HG02588 (cell line): ENCODE measurements at regions not wholly inside any gene's neighbourhood (a gene's known extent, or its start where the extent isn't known, plus 50 kb on each side); places are given as distances from the start of the nearest gene placed in this dataset.
"Not testable (repeated sequence)": the region's sequence is repeated elsewhere in the genome, so short reads cannot be mapped to it uniquely, and the experiment has no call there.

Experiments
- ATAC-seq: cut with Tn5 transposase; IDR thresholded peaks from one replicate; pipeline ENCODE4 v1.9.1; 2021; ENCODE audit warnings: mild to moderate bottlenecking, moderate library complexity; ENCODE audit not compliant: unreplicated experiment

DNA sequence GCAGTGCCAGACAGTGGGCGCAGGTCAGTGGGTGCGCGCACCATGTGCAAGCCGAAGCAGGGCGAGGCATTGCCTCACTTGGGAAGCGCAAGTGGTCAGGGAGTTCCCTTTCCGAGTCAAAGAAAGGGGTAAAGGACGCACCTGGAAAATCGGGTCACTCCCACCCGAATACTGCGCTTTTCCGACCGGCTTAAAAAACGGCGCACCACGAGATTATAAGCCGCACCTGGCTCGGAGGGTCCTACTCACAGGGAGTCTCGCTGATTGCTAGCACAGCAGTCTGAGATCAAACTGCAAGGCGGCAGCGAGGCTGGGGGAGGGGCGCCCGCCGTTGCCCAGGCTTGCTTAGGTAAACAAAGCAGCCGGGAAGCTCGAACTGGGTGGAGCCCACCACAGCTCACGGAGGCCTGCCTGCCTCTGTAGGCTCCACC is 77.9 kb downstream of the NR4A2 start:
- ATAC-seq: not testable (repeated sequence)

GRCh38 chr2:156253765-156254164 is 78.8 kb downstream of the NR4A2 start:
- ATAC-seq: no peak

DNA sequence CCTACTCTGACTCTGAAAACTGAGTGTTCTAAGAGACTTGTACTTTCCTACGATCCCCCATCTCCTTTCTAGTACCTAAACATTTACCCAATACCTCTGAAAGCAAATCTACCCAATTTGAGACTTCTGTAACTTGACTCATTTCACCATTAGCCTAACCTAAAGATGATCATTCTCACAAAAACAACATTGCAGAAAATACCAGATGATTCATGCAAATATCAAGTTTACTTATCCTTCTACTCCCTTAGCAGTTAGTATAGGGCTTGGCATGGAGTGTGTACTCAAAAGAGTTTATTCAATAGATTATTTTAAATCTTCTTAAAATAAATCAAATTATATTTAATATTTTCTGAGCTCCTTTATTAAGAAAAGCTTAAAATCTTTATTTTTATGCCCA is 89.6 kb downstream of the NR4A2 start:
- ATAC-seq: no peak

DNA sequence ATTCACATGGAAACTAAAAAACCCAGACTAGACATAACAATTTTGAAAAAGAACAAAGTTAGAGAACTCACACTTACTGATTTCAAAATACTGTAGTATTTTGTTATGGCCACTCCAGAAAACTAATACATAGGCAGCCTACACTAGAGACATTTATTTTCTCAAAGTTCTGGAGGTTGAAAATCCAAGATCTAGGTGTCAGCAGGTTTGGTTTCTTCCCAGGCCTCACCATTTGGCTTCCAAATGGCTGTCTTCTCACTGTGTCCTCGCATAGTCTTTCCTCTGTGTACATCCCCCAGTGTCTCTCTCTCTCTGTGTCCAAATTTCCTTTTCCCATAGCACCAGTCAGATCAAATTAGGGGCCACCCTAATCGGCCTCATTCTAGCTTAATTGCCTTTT is 95.0 kb downstream of the NR4A2 start:
- ATAC-seq: no peak

DNA sequence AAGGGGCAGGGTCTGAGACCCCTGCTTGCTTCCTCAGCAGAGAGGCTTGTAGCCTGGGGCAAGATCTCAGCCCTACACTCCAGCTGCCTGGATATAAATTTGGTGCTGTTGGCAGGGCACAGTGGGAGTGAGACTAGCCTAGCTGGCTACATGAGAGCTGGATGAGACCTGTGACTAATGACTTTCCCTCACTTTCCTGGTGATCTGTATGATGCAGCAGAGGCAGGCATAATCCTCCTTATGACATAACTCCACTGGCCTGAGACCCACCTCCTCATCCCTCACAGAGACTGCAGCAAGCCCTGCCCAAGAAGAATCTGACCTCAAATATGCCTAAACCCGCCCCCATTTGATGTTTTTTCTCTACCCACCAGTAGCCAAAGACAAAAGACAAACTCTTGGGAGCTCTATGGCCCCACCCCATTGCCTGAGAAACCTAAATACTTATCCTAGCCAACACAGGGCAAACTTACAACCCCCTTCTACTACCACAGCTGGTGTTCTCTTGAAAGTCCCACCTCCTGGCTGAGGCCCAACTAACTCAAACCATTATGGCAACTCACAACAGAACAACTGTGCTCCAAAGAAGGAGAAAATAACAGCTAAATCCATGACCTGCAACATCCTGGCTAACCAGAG is 102.7 kb downstream of the NR4A2 start:
- no peak for ATAC-seq

DNA sequence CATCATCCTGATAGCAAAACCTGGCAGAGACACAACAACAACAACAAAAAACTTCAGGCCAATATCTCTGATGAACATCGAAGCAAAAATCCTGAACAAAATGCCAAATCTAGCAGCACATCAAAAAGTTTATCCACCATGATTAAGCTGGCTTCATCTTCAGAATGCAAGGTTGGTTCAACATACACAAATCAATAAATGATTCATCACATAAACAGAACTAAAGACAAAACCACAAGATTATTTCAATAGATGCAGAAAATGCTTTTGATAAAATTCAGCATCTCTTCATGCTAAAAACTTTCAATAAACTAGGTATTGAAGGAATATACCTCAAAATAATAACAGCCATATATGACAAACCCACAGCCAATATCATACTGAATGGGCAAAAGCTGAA is 109.2 kb downstream of the NR4A2 start:
- not testable (repeated sequence) for ATAC-seq

DNA sequence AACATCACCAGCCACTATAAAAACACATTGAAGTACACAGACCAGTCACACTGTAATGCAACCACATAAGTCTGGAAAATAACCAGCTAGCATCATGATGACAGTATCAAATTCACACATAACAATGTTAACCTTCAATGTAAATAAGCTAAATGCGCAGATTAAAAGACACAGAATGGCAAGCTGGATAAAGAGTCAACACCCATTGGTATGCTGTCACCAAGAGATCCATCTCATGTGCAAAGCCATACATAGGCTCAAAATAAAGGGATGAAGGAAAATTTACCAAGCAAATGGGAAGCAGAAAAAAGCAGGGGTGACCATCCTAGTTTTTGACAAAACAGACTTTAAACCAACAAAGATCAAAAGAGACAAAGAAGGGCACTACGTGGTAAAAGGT is 110.8 kb downstream of the NR4A2 start:
- no peak for ATAC-seq

DNA sequence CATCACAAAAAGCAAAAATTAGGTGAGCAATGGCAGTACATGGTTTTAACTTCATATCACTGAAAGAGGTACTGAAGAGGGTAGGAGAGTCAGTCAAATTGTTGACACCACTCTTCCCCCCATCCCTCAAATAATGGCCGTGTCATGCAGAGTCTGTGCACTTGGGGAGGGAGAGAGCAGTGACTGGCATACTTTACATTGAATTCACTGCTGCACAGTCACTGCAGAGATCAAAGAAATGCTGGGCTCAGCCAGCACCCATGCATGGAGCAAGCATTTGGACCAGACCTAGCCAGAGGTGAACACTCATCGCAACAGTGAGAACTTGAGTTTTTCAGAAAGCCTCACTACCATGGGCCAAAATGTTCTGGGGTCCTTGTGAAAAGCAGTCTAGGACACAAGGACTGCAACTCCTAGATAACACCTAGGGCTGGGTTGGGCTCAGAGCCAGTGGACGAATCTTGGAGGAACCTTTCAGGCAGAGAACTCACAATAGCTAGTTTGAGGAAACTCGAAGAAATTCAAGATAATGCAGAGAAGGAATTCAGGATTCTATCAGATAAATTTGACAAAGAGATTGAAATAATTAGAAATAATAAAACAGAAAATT is 112.9 kb downstream of the NR4A2 start:
- no peak for ATAC-seq

DNA sequence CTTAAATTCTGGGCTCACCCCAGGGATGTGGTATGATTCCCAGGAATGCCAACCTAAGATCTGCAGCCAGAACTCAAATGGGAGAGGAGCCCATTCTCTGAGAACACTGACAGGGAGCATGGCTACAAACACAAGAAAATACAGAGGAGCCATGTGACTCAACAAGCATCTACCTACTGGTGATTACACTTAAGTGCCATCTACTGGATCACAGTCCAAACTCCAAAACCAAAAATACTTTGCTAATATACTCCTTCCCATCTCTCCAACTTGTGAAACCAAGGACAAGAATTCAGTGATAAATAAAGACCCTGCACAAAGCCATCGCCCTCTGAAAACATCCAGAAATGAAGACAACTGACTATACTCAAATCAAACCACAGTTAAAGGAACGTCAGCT is 116.9 kb downstream of the NR4A2 start:
- no peak for ATAC-seq

GRCh38 chr2:156211318-156211717 is 121.2 kb downstream of the NR4A2 start:
- no peak for ATAC-seq

GRCh38 chr2:156206355-156206754 is 126.2 kb downstream of the NR4A2 start:
- ATAC-seq: no peak

DNA sequence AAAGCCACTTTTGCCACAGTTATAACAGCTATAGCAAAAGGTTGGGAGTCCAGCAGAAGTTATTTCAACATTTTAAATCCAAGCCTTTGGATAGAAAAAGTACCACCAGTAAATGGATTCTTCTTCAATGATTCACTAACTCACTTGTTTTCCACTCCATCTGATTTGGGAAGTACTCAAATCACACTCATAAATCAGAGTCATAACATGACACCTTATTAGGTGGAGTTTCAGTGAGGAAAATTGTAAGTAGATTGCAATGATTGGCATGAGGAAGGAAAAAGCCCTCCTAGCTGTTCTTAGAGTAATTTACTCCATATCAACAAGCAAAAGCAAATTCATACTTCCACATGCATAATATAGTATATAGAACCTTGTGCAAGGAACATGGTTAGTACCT is 132.9 kb downstream of the NR4A2 start:
- no peak for ATAC-seq

GRCh38 chr2:156196031-156196430 is 136.5 kb downstream of the NR4A2 start:
- ATAC-seq: no peak

DNA sequence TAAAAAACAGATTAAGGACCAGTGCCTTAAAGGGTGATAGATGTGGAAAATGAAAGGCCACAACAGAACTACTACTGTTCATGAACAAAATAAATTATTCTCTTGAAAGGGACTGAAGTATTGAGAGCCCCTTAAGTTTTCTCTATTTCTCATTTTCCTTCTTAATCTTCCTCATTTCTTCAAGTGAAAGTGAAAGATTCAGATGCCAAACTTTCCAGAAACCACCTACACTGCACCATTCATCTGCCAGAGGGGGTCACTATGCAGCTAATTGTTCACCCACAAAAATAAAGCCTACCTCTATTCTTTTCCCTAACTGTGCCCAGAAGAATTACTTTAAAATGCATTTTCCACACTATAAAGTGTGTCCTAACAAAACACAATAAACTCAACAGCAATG is 140.1 kb downstream of the NR4A2 start:
- ATAC-seq: no peak

DNA sequence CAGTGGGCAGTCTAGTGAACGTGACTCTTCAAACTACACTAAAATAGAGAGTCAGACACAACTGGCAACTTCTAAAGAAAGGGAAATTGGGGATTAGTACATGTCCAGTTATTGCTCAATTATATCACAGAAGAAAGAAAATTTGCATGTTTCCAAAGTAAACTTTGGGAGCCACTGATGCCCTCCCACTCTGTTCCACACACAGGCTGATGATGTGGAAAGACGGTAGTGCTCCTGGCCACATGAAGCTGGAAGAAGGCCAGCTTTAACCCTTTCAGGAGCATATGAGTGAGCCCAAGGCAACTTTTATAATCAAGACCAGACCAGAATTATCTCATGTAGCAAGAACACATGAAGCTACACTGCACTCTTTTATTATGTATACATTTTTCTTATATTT is 141.0 kb downstream of the NR4A2 start:
- no peak for ATAC-seq

DNA sequence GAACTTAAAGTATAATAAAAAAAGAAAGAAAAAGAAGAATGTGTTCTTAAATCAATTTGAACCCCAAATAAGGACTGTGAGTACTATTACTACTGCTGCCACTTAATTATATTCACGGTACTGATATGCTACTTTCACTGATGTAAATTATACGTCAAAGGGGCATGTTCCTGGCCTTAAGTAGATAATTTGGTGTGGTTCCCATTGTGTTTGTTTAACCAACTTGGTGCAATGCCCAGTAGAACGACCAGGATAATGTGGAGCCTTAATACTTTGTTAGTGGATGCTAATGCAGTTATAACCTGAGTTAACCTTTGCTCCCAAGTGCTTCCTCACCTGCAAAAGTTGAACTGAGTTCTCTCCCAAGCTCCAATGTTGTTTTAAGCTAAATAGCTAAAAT is 142.0 kb downstream of the NR4A2 start:
- ATAC-seq: no peak

- no peak for ATAC-seq
Measured at GRCh38 chr2:156189584-156189983, 142.9 kb downstream of the NR4A2 start.

DNA sequence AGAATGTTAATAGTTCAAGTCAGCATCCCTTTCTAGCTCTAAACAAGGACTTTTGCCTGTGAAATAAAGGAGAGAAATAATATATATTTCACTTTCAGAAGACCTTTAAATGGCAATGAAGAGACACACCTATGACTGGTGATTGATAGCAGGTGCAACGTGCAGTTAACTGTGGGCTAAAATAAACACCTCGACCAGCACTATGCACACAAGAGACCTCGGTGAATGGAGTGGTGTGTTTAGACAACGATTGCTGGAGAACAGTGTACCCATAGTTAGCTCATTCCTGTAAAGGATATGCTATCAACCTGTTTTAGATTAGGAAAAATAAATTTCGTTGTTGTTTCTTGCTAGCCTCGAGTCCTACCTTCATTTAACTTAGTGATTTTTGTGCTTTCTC is 143.4 kb downstream of the NR4A2 start:
- no peak for ATAC-seq

- no peak for ATAC-seq
Measured at GRCh38 chr2:156182132-156182531, 150.4 kb downstream of the NR4A2 start.

- no peak for ATAC-seq
Measured at GRCh38 chr2:156181208-156181607, 151.3 kb downstream of the NR4A2 start.

GRCh38 chr2:156177654-156178053 is 154.9 kb downstream of the NR4A2 start:
- no peak for ATAC-seq

DNA sequence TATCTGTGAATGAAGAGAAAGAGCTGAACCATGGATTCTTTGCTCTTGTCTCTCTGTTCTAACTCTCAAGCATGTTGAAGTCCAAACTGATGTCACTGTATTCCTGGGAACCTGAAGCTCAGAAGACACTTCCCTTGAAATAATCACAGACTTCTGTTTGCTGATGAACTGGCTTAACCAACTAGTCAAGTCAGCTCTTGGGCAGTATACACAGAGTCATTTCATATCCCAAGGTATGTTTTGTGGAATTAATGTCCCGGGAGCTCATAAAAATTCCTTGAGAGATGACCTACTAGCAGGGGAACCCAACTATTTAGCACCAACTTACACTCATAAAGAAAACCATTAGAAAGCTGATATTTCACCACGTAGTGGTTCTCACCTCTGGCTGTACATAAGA is 156.6 kb downstream of the NR4A2 start:
- ATAC-seq: no peak

GRCh38 chr2:156170929-156171328 is 161.6 kb downstream of the NR4A2 start:
- no peak for ATAC-seq
